ENCODE measurements at regions not wholly inside any gene's neighbourhood (a gene's known extent, or its start where the extent isn't known, plus 50 kb on each side); places are given as distances from the start of the nearest gene placed in this dataset.

DNA sequence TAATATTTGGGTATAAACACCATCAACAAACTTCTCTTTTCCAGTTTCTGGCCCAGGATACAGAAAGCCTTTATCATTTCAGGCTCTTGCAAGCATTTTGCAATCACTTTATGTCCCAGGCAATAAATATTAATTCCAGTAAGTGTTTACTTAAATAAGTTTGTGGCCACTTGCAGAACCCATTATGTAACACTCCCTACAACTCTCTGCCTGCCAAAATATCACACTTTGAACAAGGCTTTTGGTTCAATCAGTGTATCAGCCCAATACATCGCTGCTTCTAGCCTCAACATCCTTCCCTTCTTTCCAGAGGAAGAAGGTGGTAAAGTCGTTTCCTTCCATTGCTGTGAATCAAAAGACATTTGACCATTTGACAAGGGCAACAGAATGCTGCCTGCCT, 203.0 kb upstream of the USP25 start:
- DNase-seq (ENCODE audit: low spot score): no peak

DNA sequence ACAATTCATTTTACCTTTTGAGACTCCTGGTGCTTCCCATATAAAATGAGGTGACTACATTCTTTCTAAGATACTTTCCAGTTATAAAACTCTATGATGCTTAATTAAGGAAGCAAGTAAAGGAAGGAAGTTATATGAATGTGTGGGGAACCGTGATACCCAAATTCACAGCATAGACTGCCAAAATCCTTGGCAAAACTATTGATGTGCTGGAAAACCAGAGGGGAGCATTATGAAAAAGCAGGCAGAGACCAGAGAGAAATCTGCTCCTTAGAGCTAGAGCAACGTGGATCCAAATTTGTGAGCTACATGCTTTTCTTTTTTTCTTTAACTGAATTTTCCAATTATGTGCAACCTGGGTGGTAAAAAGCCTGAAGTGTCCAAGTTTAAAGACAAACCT, 201.4 kb upstream of the USP25 start:
- no peak for DNase-seq (ENCODE audit: low spot score)

DNA sequence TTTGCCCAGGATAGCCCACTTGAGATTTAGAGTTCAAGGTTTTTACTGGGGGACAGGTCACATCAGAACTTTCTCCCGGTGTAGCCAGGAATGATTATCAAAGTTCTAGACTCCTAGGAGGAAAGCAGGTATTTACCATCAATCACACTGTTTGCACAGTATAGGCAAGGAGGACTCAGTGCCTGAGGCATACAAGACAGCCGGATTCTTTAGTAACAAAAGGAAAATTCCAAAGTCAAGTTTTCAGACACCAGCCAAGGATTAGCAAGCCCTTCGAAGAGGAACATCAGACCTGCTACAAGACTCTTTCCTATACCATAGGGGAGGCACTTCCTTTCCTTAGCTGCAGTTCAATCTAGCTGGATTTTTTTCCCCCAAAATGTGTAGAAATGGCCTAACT, 197.8 kb upstream of the USP25 start:
- DNase-seq (ENCODE audit: low spot score): no peak

DNA sequence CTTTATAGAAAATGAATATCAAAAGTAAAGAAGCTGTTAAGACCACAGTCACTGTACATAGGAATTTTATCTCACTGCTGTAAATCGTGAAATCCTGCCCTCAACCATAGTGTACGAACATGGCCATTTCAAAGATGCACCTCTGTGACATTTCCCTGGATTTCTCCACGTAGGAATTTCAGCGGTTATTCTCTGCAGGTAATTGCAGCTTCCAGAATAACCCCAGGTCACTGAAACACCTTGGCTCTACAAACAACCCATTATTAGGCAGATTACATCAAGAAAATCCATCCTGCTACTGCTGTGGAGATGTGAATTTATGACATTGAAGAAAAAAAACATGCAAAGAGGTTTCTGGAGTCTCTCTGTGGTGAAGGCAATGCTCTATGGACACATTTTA, 196.2 kb upstream of the USP25 start:
- no peak for DNase-seq (ENCODE audit: low spot score)

GRCh38 chr21:15534450-15534886, 195.3 kb upstream of the USP25 start:
- DNase-seq (ENCODE audit: low spot score): no peak

- DNase-seq (ENCODE audit: low spot score): no peak
These were observed 190.4 kb upstream of the USP25 start for GRCh38 chr21:15539376-15539775.

DNA sequence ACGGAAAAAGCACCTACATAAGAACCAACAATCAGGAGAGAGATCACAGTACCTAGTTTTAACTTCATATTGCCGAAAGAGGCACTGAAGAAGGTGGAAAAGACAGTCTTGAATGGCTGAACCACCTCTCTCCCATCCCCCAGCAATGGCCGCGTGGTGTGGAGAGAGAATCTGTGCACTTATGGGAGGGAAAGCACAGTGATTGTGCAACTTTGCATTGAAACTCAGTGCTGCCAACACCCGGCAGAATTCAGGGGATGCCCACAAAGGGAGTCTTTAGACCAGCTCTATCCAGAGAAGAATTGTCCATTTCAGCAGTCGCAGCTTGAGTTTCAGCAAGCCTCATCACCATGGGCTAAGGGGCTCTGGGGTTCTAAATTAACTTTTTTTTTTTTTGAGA, 186.3 kb upstream of the USP25 start:
- DNase-seq (ENCODE audit: low spot score): no peak

GRCh38 chr21:15549671-15550070, 180.1 kb upstream of the USP25 start:
- DNase-seq (ENCODE audit: low spot score): peak; percentile 15

DNA sequence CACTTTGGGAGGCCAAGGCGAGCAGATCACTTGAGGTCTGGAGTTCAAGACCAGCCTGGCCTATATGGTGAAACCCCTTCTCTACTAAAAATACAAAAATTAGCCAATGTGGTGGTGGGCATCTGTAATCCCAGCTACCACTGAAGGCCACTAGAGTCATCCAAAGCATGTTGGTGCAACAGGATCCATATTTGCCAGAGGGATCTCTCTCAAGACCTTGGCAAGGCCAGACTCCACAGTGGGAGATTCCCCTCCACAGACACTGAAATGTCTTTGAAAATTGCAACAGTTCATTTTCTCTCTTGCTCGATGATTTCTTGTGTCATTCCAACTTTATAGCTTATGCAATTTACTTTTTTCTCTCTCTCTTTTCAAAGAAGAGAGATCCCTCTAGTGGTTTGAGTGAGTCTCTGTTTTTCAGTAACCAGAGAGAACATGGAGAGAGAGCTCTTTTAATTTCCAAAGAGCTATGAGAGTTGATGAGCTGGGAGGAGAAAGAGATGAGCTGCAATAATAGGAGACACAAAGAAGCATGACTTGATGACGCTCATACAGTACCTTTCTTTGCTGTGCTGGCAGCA, 176.8 kb upstream of the USP25 start:
- peak; percentile 18 for DNase-seq (ENCODE audit: low spot score)

DNA sequence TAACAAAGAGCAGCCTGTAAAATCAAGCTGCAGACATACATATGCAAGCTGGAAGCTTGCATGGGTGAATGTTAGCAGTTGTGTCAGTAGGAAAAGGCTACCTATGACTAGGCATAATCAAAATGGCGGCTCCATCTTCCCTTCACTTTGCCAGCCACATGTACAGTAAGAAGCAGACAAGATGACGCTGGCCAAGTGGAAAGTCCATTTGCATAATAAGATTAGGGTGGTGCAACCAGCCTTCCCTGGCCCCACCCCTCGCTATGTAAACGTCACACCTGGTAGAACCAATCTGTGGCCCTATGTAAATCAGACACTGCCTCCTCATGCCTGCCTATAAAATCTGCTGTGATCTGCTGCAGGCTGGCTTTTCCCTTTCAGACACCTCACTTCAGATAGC, 171.9 kb upstream of the USP25 start:
- no peak for DNase-seq (ENCODE audit: low spot score)

DNA sequence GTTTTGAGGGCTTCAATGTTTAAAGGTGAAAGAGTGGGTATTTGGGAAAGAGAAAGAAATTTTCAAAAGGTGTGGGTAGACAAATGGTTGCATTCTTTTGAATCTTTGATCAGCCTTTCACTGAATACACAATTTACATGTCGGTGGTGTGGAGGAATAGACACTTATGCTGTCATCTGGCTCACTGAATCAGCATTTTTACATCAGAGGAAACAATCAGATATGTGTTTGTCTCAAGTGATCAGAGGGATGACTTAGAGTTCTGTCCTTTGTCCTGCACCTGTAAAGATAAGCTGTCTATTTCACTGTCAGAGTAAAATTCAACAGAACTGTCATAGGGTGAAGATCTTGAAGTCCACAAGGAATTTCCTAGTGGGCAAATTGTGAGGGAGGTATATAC, 170.9 kb upstream of the USP25 start:
- no peak for DNase-seq (ENCODE audit: low spot score)

GRCh38 chr21:15559660-15560059, 170.1 kb upstream of the USP25 start:
- DNase-seq (ENCODE audit: low spot score): no peak

DNA sequence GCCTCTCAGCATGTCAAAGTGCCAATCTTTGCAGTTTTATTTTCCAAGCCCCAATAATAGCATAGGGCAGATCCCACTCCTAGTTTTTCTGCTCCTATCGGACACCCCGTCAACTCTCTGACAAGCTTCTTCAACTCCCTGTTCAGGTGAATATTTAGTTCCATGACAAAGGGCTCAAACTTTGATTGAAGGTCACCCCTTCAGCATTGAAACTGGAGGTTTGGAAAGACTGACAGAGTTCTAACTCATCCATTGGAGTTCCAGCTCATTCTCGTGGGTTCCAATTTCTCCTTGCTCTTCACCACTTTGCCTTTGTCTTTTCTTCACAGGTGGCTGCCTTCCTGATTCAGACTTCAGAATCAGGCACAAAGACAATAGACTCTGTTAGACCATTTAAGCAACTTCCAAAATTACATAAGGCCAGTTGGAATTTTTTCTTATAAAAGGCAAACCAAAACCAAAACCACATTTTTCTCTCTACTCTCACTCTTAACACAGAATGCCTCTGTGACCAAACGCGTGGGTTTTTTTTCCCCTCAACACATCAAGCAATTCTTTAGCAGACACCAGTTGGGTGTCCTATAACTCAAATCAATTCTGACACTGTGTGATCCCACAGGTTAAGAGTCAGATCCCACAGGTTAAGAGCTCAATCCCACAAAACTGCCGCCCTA, 169.3 kb upstream of the USP25 start:
- no peak for DNase-seq (ENCODE audit: low spot score)

- DNase-seq (ENCODE audit: low spot score): no peak
These were observed 167.0 kb upstream of the USP25 start for GRCh38 chr21:15562748-15563147.

- DNase-seq (ENCODE audit: low spot score): no peak
These were observed 164.9 kb upstream of the USP25 start for GRCh38 chr21:15564907-15565306.

- no peak for DNase-seq (ENCODE audit: low spot score)
These were observed 163.1 kb upstream of the USP25 start for GRCh38 chr21:15566703-15567102.

- no peak for DNase-seq (ENCODE audit: low spot score)
These were observed 162.6 kb upstream of the USP25 start for GRCh38 chr21:15567191-15567590.

- DNase-seq (ENCODE audit: low spot score): no peak
These were observed 161.3 kb upstream of the USP25 start for GRCh38 chr21:15568516-15568915.

DNA sequence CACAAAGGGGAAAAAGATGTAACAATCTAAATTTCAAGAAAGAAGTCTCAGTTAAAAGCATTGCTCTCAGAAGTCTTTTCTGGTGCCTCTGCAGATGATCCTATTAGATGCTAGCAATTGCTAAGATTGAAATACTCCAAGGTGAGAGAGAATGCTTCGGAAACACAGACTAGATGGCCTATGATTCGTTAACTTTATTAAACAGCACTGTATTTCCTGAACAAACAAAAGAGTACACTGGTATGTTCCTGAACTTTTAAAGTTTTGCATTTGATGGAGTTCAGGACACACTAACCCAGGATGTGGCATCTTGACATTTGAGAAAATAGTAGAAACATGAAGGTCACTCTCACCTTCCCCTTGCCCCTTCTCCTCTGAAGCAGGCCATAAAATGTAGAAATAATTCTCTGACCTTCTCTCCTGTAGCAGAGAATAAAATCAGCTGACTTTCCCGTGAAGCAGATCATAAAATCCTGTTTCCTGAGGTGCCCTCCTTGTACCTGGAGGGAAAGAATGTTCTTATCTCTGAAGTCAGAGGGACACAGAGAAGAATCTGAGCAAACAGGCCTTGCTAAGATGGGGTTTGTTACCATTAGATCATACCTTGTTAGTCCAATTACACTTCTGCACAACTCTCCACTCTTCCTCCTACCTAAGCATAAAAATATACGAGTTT, 142.9 kb upstream of the USP25 start:
- DNase-seq (ENCODE audit: low spot score): no peak

DNA sequence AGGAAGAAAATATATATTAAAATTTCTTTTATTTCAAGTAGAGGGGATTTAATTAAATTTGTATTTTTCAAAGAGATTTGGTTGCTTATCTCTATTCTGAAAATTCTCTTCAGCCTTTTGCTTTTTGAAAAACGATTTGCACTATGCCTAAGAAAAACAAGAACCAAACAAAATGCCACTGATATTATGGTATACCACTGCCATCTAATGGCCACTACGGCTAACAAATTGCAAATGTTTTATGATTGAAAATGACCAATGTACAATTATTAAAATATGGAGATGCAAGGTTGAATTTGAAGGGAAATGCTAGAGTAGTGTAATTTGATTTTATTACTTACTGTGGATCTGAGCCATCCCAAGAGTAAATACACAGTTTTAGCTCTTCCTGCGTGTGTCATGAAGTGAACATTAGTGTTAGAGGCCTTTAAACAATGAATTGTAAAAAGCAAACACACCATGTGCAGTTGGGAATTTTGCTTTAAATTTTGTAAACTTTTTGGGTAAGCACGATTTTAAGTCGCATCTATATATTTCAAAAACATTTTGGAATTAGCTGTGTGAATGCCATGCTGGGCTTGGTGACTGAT, 137.4 kb upstream of the USP25 start:
- DNase-seq (ENCODE audit: low spot score): peak; percentile 21

- no peak for DNase-seq (ENCODE audit: low spot score)
These were observed 136.8 kb upstream of the USP25 start for GRCh38 chr21:15592957-15593356.

DNA sequence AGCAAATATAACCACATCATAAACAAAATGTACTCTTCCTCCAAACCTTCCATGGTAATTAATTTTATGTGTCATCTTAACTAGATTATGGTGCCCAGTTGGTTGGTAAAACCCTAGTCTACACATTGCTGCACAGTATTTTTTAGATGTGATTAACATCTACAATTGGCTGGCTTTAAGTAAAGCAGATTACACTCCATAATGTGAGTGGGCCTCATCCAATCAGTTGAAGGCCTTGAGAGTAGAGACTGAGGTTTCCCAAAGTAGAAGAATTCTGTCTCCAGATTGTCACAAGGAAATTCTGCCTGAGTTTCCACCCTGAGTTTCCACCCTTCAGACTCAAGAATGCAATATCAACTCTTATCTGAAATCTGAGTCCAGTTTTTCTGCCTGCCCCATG, 128.4 kb upstream of the USP25 start:
- DNase-seq (ENCODE audit: low spot score): no peak

GRCh38 chr21:15604413-15604812, 125.4 kb upstream of the USP25 start:
- DNase-seq (ENCODE audit: low spot score): peak; percentile 30

Measured in iPS-NIHi11 (cell line).